Hepatocyte (in vitro differentiated cells): ENCODE measurements at regions not wholly inside any gene's neighbourhood (a gene's known extent, or its start where the extent isn't known, plus 50 kb on each side); places are given as distances from the start of the nearest gene placed in this dataset.

Source experiments
- DNase-seq: peaks from one replicate; pipeline ENCODE4 v3.0.0-alpha.2; 2016; ENCODE audit warnings: low spot score
- H2AFZ ChIP-seq: fragments of 200-600 bp; sonication (generic); 2 replicates; pipeline ENCODE4 v1.6.0; 2016; ENCODE audit warnings: antibody characterized with exemption, mild to moderate bottlenecking
- H3K27ac ChIP-seq: fragments of 200-600 bp; sonication (generic); 2 replicates; pipeline ENCODE4 v1.5.1; 2016; ENCODE audit warnings: mild to moderate bottlenecking
- H3K27me3 ChIP-seq: fragments of 200-600 bp; sonication (generic); 2 replicates; pipeline ENCODE4 v1.6.1; 2016
- H3K36me3 ChIP-seq: fragments of 200-600 bp; sonication (generic); replicated peaks from 2 replicates; pipeline ENCODE4 v1.5.1; 2016; ENCODE audit warnings: low read depth; ENCODE audit not compliant: insufficient read depth
- H3K4me1 ChIP-seq: fragments of 200-600 bp; sonication (generic); 2 replicates; pipeline ENCODE4 v1.5.1; 2016; ENCODE audit warnings: mild to moderate bottlenecking, moderate library complexity; ENCODE audit not compliant: insufficient read depth
- H3K4me2 ChIP-seq: fragments of 200-600 bp; sonication (generic); 2 replicates; pipeline ENCODE4 v1.6.0; 2016
- H3K4me3 ChIP-seq: fragments of 200-600 bp; sonication (generic); 2 replicates; pipeline ENCODE4 v1.5.1; 2016; ENCODE audit warnings: mild to moderate bottlenecking
- H3K79me2 ChIP-seq: fragments of 200-600 bp; sonication (generic); 2 replicates; pipeline ENCODE4 v1.6.0; 2017; ENCODE audit warnings: mild to moderate bottlenecking
- H3K9me2 ChIP-seq: fragments of 200-600 bp; sonication (generic); replicated peaks from 2 replicates; pipeline ENCODE4 v1.6.0; 2017; ENCODE audit warnings: mild to moderate bottlenecking; ENCODE audit not compliant: insufficient read depth
- H3K9me3 ChIP-seq: fragments of 200-600 bp; sonication (generic); 2 replicates; pipeline ENCODE4 v1.5.1; 2016; ENCODE audit warnings: low read depth, mild to moderate bottlenecking
- H4K20me1 ChIP-seq: fragments of 200-600 bp; sonication (generic); 2 replicates; pipeline ENCODE4 v1.6.0; 2016; ENCODE audit warnings: mild to moderate bottlenecking; ENCODE audit not compliant: insufficient read depth, poor library complexity, severe bottlenecking
- EZH2 ChIP-seq: fragments of 200-600 bp; sonication (generic); IDR thresholded peaks from 2 replicates; pipeline ENCODE4 v1.6.1; 2016; ENCODE audit warnings: antibody characterized with exemption, mild to moderate bottlenecking, borderline replicate concordance
- EZH2phosphoT487 ChIP-seq: fragments of 200-600 bp; sonication (generic); IDR thresholded peaks from one replicate; pipeline ENCODE4 v1.6.1; 2018; ENCODE audit warnings: antibody characterized with exemption, mild to moderate bottlenecking, low read depth, moderate library complexity; ENCODE audit not compliant: unreplicated experiment, severe bottlenecking
- WGBS: methylation state at CpG from one replicate; pipeline ENCODE4 v1.1.6; 2016; ENCODE audit warnings: low lambda C conversion rate; ENCODE audit errors: missing lambda C conversion rate; 5-methylcytosine and 5-hydroxymethylcytosine counted together
- TF ChIP-seq, protein P1 (sequence below): fragments of 200-600 bp; sonication (generic); IDR thresholded peaks from 2 replicates; pipeline ENCODE4 v1.5.1; 2016; ENCODE audit warnings: antibody characterized with exemption, mild to moderate bottlenecking; ENCODE audit not compliant: poor library complexity

DNA sequence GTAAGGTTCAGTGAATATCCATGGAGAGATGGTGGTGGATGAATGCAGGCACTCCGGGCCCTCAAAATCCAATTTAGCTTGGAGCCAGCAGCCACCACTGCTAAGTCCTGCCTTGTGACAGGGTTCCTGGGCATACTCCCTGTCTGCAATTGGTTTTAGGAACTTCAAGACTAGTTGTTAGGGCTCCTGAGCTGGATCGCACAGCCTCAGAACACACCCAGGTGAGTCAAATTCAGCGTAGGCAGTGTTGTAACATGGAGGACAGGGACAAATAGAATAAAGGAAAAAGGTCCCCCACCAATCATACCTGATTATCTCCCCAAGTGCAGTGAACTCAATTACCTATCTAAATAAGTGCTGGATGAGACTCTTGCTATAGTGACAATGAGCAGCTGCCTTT is 74.6 kb downstream of the PERP start:
- Histone ChIP-seq H3K9me2 (no peaks in the 10 kb centered on the region), H3K4me3 (no peak overlapping the region), H3K36me3 (no peaks in the 10 kb centered on the region), H3K9me3 (no peaks in the 10 kb centered on the region), H3K4me2 (no peak overlapping the region), H3K79me2 (no peaks in the 10 kb centered on the region), H2AFZ (no peak overlapping the region), H3K27me3 (no peaks in the 10 kb centered on the region), H4K20me1 (no peaks in the 10 kb centered on the region), H3K27ac (no peak overlapping the region), H3K4me1 (no peaks in the 10 kb centered on the region)
- TF ChIP-seq EZH2: no peak
- no peak for TF ChIP-seq EZH2phosphoT487
- TF ChIP-seq, protein P1, sequence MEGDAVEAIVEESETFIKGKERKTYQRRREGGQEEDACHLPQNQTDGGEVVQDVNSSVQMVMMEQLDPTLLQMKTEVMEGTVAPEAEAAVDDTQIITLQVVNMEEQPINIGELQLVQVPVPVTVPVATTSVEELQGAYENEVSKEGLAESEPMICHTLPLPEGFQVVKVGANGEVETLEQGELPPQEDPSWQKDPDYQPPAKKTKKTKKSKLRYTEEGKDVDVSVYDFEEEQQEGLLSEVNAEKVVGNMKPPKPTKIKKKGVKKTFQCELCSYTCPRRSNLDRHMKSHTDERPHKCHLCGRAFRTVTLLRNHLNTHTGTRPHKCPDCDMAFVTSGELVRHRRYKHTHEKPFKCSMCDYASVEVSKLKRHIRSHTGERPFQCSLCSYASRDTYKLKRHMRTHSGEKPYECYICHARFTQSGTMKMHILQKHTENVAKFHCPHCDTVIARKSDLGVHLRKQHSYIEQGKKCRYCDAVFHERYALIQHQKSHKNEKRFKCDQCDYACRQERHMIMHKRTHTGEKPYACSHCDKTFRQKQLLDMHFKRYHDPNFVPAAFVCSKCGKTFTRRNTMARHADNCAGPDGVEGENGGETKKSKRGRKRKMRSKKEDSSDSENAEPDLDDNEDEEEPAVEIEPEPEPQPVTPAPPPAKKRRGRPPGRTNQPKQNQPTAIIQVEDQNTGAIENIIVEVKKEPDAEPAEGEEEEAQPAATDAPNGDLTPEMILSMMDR: no peak
- no peak for DNase-seq
- 92% methylated on average over 3 of the region's 3 CpGs for WGBS

GRCh38 chr6:138034229-138034628 is 73.0 kb downstream of the PERP start:
- Histone ChIP-seq H3K9me2 (no peaks in the 10 kb centered on the region), H3K4me3 (no peak overlapping the region), H4K20me1 (no peaks in the 10 kb centered on the region), H3K79me2 (no peaks in the 10 kb centered on the region), H3K4me2 (no peak overlapping the region), H3K4me1 (no peaks in the 10 kb centered on the region), H3K27me3 (no peaks in the 10 kb centered on the region), H3K36me3 (no peaks in the 10 kb centered on the region), H2AFZ (no peak overlapping the region), H3K27ac (no peak overlapping the region), H3K9me3 (no peaks in the 10 kb centered on the region)
- TF ChIP-seq, protein P1: no peak
- TF ChIP-seq EZH2phosphoT487 (no peak), EZH2 (no peak)
- 86% methylated on average over 3 of the region's 3 CpGs for WGBS
- no peak for DNase-seq

- TF ChIP-seq EZH2: no peak
- no peak for TF ChIP-seq EZH2phosphoT487
- TF ChIP-seq, protein P1: no peak
- no peak overlapping the region for H3K4me3 ChIP-seq
- WGBS: 87% methylated on average over 5 of the region's 5 CpGs
- no peaks in the 10 kb centered on the region for H3K36me3 ChIP-seq
- no peak overlapping the region for H2AFZ ChIP-seq
- DNase-seq: no peak
- no peaks in the 10 kb centered on the region for H3K9me2 ChIP-seq
- no peaks in the 10 kb centered on the region for H3K4me1 ChIP-seq
- H4K20me1 ChIP-seq: no peaks in the 10 kb centered on the region
- H3K79me2 ChIP-seq: no peaks in the 10 kb centered on the region
- H3K9me3 ChIP-seq: no peaks in the 10 kb centered on the region
- no peak overlapping the region for H3K27ac ChIP-seq
- H3K4me2 ChIP-seq: no peak overlapping the region
- H3K27me3 ChIP-seq: no peaks in the 10 kb centered on the region
Measured at GRCh38 chr6:138035070-138035469, 72.1 kb downstream of the PERP start.

DNA sequence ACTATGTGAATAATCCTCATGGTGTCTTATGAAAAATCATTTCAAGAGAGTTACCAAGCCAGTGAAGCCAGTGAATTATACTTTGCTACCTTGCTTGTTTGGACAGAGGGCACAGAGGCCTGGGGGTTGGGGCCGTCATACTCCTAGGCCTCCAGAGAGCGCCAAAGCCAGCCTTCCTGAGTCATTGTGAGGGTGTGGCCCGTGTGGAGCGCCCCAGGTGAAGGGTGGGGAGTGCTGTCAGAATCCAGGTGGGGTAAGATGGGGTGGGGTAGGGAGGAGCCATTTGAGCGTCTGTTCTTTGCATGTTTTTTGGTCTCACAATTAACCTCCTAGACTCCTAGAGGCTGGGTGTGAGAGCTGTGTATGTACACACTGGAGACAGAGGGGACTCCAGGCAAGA is 71.1 kb downstream of the PERP start:
- Histone ChIP-seq H3K27ac (no peak overlapping the region), H2AFZ (no peak overlapping the region), H3K4me3 (no peak overlapping the region), H3K9me2 (no peaks in the 10 kb centered on the region), H3K79me2 (no peaks in the 10 kb centered on the region), H4K20me1 (no peaks in the 10 kb centered on the region), H3K4me2 (no peak overlapping the region), H3K9me3 (no peaks in the 10 kb centered on the region), H3K36me3 (no peaks in the 10 kb centered on the region), H3K27me3 (no peaks in the 10 kb centered on the region), H3K4me1 (no peaks in the 10 kb centered on the region)
- DNase-seq: peak; percentile 15
- no peak for TF ChIP-seq EZH2
- WGBS: 82% methylated on average over 4 of the region's 5 CpGs
